Chondrocyte (in vitro differentiated cells): ENCODE measurements at regions not wholly inside any gene's neighbourhood (a gene's known extent, or its start where the extent isn't known, plus 50 kb on each side); places are given as distances from the start of the nearest gene placed in this dataset.

Experiments used
- DNase-seq: peaks from one replicate; pipeline ENCODE4 v3.0.0; 2021; ENCODE audit warnings: mixed read lengths, low spot score
- H3K27ac Mint-ChIP-seq: one replicate; pipeline ENCODE4 v1.8.0; 2021; ENCODE audit warnings: mild to moderate bottlenecking, moderate library complexity, mixed read lengths; ENCODE audit not compliant: unreplicated experiment
- H3K27me3 Mint-ChIP-seq: 2 replicates; pipeline ENCODE4 v1.8.0; 2021; ENCODE audit warnings: low read depth, mixed read lengths
- H3K36me3 Mint-ChIP-seq: 2 replicates; pipeline ENCODE4 v1.8.0; 2021; ENCODE audit warnings: low read depth, mixed read lengths
- H3K4me1 Mint-ChIP-seq: 2 replicates; pipeline ENCODE4 v1.8.0; 2021; ENCODE audit warnings: low read depth, mild to moderate bottlenecking, mixed read lengths
- H3K4me3 Mint-ChIP-seq: one replicate; pipeline ENCODE4 v1.8.0; 2021; ENCODE audit warnings: mild to moderate bottlenecking, moderate library complexity, mixed read lengths; ENCODE audit not compliant: unreplicated experiment
- H3K9me3 Mint-ChIP-seq: 2 replicates; pipeline ENCODE4 v1.8.0; 2021; ENCODE audit warnings: low read depth, mixed read lengths
- CTCF ChIP-seq: fragments of 200-600 bp; sonication (generic); IDR thresholded peaks from 2 replicates; pipeline ENCODE4 v1.5.0; 2021; ENCODE audit warnings: antibody characterized with exemption, mild to moderate bottlenecking, moderate library complexity

GRCh38 chr14:83899706-83900105 lies 1630.2 kb upstream of the FLRT2 start:
- no peaks in the 10 kb centered on the region for H3K4me1 Mint-ChIP-seq
- H3K36me3 Mint-ChIP-seq: no peaks in the 10 kb centered on the region
- H3K9me3 Mint-ChIP-seq: peaks cover 2% of the 10 kb centered on the region
- no peak overlapping the region for H3K27ac Mint-ChIP-seq
- no peaks in the 10 kb centered on the region for H3K27me3 Mint-ChIP-seq
- H3K4me3 Mint-ChIP-seq: no peak overlapping the region
- TF ChIP-seq CTCF: no peak
- DNase-seq: no peak

GRCh38 chr14:83905157-83905556 lies 1624.8 kb upstream of the FLRT2 start:
- H3K4me1 Mint-ChIP-seq: no peaks in the 10 kb centered on the region
- no peak overlapping the region for H3K27ac Mint-ChIP-seq
- peaks cover 2% of the 10 kb centered on the region for H3K9me3 Mint-ChIP-seq
- TF ChIP-seq CTCF: no peak
- H3K36me3 Mint-ChIP-seq: no peaks in the 10 kb centered on the region
- no peaks in the 10 kb centered on the region for H3K27me3 Mint-ChIP-seq
- H3K4me3 Mint-ChIP-seq: no peak overlapping the region
- no peak for DNase-seq

GRCh38 chr14:83908419-83908818 lies 1621.5 kb upstream of the FLRT2 start:
- Mint-ChIP-seq H3K9me3 (no peaks in the 10 kb centered on the region), H3K36me3 (no peaks in the 10 kb centered on the region), H3K27ac (no peak overlapping the region), H3K4me3 (no peak overlapping the region), H3K4me1 (no peaks in the 10 kb centered on the region), H3K27me3 (no peaks in the 10 kb centered on the region)
- no peak for TF ChIP-seq CTCF
- DNase-seq: no peak

GRCh38 chr14:83909507-83909906 lies 1620.4 kb upstream of the FLRT2 start:
- Mint-ChIP-seq H3K36me3 (no peaks in the 10 kb centered on the region), H3K9me3 (no peaks in the 10 kb centered on the region), H3K4me3 (no peak overlapping the region), H3K27ac (no peak overlapping the region), H3K27me3 (no peaks in the 10 kb centered on the region), H3K4me1 (no peaks in the 10 kb centered on the region)
- DNase-seq: no peak
- TF ChIP-seq CTCF: no peak

GRCh38 chr14:83912032-83912642 lies 1617.8 kb upstream of the FLRT2 start:
- Mint-ChIP-seq H3K27ac (no peak overlapping the region), H3K4me3 (no peak overlapping the region), H3K27me3 (no peaks in the 10 kb centered on the region), H3K9me3 (peaks cover 3% of the 10 kb centered on the region), H3K4me1 (no peaks in the 10 kb centered on the region), H3K36me3 (peaks cover 2% of the 10 kb centered on the region)
- no peak for DNase-seq
- TF ChIP-seq CTCF: no peak
